Left renal pelvis (tissue), 4 donors: ENCODE measurements at regions not wholly inside any gene's neighbourhood (a gene's known extent, or its start where the extent isn't known, plus 50 kb on each side); places are given as distances from the start of the nearest gene placed in this dataset.

Experiments
- DNase-seq, 4 donors: peaks; one replicate each; pipeline ENCODE4 v3.0.0-alpha.2; 2013; ENCODE audit warnings: low read depth in 4 of 4, low spot score in 3 of 4

DNA sequence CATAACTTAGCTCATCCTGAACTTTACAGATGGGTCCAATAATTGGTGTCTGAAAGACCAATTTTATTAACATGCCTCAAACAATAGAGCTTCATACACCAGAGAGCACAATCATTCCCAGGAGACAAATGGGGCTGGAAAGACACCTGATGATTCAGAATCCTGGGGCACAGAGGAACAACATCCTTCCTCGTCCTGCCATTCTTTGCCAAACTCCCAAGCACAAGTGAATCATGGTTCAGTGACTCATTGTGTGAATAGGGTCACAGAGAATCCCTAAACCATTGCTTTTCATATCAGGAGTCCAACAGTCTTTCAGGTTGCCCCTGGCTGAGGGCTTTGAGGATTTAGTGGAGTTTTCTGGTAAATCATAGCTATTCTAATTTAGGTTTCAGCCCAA lies 266.4 kb upstream of the BMP2 start:
- DNase-seq, result no peak

DNA sequence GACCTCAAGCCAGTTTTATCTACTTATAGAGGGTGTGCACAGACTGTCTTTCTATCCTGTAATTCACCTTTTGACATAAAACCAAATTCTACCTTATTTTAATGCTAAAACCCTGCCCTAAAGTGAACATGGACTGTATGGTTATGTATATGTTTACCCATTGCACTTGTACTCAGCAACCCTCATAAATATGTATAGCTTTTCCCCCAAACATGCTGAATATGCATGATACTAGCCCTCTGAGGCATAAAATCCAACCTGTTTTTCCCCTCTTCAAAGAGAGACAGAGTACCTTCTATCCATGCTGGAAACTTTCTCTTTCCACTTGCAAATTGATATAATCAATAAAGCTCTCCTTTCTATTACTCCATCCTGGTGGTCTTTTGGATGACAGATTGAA lies 267.9 kb upstream of the BMP2 start:
- DNase-seq, result no peak

DNA sequence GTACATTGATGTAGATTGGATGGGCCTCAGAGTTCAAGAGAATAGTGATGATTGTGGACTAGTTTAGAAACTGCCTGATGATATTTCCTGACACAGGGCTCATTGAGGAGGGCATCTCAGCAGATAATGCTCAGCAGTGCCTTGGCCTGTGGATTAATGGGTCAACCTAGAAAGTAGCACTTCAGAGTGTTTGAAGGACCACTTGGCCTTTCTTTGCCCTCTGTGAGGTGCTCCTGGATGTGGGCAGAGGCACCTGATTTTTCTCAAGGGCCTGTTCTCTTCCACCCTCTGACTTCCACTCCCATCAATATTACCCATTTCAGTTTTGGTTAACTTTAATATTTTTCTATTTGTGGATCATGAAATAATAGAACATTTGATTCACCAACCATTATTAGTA lies 270.6 kb upstream of the BMP2 start:
- DNase-seq, result no peak

DNA sequence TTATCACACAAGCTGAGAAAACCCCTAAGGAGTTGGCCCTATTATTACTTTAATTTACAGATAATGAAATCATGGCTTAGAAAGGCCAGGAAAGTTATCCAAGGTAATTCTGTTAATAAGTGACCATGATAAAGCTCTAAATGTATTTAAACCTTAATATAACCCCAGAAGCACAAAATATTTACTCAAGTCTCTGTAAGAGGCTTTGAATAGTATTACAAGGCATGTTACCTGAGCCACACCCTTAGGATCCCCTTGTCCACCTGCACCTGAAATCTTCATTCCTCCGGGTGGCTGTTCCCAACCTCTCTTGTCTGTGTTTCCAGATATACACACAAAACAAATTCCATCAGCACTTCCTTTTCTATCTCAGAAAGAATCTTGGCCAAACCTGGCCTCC lies 271.6 kb upstream of the BMP2 start:
- DNase-seq, result no peak

DNA sequence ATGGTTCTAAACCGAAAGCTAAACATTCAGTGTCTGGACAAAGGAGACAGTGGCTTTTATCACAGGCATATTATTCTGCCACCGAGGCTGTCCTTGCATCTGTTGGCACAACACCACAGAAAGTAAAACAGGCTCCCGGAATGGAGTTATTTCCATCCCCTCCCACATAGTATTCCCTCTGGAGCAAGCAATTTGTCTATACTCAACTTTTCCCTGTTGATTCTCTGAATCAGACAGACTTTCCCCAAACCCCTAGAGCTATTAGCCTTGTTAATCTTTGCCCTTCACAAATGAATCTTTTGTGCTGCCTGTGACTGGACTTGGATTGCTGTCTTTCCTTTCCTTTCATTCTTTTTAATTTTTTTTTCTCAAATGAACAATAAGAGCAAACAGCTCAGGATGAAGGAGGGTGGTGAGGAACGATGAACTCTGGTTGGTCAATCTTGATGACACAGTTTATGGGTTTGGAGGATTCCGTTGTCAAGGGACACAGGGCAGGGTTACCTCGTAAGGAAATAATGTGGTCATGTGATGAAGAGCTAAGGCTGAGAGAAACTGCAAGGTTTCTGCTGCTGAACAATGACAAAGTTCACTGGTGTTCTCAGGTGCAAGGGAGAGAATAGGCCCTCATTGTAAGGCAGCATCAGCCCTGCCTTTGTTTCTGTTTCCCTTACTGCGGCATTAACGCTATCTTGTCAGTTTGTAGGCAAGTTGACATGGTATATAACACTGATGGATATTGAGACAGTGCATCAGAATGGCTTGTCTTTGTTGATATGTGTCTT lies 275.0 kb upstream of the BMP2 start:
- peak in 1 of 4 donors; percentile 5 for DNase-seq

DNA sequence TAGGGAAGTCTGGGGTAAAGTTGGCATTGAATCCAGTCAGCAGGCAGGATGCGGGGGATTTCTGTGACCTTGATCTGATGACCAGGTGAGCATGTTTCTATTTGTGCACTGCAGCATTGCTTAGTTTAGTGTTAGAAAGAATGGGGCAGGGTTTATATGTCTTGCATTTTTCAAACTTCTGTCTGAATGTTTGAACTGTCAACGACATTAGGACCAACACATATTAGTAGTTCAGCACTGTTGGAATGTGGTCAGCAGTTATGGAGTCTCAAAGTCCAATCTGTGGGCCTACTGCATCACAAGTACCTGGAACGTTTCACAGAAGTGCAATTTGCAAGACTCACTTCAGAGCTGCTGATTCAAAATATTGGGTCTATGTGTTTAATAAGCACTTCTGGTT lies 276.6 kb upstream of the BMP2 start:
- DNase-seq, result no peak

DNA sequence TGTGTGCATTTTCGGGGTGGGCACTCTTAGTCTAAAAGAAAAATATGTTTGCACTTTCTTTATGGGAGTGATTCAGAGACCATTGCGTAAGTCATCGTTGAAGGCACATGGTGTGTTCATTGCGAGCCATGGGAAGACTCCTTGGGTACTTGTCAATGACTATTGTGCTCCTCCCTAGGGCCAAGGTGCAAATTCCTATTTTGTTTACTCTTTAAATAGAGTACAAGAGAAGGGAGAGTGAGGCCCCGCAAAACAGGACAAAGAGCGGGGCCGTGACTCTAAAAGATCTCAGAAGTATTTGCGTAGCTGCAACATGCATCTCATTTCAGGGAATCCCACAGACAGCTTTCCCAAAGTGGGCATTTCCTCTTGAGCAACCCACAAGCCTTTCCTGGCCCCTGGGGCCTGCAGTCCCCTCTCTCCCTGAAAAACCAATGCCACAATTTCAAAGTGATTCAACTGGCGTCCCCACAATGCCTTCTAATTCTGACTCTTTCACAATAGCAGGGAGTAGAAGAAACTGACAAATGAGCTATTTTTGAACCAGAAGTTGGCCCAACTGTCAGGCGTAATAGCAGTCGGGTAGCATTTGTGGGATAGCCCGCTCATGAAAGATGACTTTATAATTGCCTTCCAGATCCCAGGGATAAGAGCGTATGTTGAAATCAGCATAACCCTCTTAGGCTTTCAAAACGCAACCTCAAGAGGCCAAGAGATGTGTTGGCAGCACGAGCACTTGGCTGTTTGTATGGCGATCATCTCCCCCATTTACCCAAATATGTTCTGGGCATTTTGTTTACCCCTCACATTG lies 277.9 kb upstream of the BMP2 start:
- no peak for DNase-seq

DNA sequence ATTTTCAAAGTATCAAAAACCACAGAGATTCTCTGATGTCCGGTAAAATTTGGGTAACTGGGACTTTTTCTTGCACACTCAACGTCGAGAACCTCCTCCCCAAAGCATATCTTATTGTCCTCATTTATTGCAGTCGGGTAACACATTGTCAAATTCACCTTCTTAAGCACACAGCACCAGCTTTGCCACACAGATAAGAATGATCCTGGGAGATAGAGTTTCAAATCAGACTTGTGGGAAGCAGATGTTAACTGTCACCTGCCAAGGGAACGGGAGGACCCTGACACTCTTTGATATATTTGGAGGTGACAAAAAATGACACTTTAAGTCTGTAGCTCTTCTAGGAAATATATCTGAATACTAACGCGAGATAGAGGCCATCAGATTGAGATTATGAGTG lies 282.1 kb upstream of the BMP2 start:
- DNase-seq, result no peak

DNA sequence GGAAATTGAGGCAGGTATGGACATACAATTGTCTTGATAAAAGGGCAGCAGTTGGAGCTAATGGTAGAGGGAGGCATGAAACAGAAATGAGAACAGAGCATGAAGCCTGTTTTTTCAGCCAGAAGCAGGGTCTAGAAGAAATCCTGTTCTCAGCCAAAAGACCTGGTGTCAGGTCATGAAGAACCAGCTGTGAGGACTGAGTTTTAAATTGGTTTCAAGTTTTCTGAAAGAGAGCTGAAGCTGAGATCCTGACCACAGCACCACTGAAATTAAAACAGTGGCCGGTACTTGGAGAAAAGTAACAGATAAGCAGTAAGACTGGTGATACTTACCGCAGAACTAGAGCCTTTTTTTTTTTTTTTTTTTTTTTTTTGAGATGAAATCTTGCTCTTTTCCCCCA lies 283.8 kb upstream of the BMP2 start:
- DNase-seq, result no peak

DNA sequence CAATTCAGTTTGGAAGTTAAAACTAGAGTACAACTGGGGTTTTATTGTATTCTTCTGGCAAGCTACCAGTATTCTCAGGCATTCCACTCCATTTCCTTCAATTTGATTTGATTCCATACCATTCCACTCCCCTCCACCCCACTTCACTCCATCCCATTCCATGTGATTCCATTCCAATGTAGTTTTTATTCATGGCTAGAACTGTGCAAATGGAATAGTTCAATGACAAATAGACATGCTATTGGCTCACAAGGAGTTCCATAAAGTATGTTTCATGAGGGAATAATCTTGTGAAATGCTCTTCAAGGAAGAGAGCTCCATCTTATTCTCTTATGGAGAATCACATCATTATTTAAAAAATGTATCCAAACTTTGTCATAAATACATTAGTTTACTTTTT lies 285.0 kb upstream of the BMP2 start:
- DNase-seq, result no peak

DNA sequence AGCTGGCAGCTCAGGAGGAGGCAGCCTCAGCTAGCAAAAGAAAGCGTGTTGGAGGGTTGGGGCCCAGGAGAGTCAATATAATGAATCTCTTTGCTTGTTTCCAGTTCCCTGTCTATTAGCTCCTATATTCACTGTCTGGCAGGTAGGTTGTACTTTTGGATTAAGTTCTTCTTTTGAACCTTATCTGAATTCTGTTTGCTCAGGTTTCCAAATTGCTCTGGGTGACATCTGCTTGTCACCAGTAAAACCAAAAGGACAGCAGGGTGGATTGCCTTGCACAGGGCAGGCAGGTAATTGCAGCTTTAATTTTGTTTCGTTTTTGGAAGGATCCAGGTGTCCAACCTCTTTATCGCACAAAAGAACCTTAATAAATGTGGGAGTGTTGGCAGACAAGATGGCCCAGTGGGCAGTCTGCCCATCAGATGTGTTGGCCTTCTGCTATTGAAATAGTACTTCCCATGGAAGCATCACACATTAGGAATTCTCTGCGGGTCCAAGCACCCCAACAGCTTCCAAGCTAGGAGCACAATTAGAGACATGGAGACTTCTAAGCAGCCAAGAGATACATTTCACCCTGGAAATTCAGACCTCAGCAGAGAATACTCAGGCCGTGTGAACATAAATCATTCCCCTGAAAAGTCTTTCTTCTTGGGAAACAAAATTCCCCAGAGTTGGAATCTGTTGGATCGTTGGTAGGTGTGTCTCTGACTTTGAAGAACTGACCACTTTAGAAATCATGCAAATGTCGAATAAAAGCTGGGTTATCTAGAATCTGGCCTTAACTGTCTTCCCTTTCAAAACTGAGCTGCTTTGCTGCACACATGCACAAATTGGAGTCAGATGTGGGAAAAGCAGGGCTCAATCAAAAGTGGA lies 286.9 kb upstream of the BMP2 start:
- DNase-seq, result no peak

DNA sequence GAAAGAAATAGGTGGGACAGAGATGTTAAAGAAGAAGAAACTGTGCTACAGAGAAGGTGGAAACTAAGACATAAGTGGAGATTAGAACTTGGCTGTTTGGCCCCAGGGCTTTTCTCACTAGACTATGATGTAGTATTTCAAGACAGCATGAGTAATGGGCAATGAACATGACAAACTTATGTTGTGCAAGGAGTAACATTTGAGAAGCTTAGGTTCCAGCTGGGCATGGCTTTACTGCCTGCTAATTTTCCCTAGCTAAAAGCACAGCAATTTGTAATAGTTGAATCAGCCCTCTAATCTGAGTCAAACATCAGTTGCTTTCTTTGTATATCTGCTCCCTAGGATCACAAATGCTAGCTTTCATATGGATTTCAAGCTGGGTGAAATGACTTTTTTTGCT lies 294.3 kb upstream of the BMP2 start:
- no peak for DNase-seq

DNA sequence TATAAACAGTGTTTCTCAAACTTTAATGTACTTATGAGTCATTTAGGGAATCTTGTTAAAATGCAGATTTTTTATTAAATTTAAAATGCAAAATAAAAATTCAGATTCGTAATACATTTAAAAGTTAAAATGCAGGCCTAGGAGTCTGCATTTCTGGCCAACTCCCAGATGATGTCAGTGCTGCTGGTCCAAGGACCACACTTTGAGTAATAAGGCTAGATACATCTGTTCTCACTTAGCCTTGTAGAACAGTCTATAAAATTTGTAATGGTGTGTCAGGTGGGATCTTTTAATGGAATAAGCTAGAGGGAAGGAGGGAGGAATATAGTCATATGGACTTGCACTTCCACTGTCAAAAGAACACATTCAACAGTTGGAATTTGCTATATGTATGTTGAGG lies 295.6 kb upstream of the BMP2 start:
- DNase-seq, result no peak

DNA sequence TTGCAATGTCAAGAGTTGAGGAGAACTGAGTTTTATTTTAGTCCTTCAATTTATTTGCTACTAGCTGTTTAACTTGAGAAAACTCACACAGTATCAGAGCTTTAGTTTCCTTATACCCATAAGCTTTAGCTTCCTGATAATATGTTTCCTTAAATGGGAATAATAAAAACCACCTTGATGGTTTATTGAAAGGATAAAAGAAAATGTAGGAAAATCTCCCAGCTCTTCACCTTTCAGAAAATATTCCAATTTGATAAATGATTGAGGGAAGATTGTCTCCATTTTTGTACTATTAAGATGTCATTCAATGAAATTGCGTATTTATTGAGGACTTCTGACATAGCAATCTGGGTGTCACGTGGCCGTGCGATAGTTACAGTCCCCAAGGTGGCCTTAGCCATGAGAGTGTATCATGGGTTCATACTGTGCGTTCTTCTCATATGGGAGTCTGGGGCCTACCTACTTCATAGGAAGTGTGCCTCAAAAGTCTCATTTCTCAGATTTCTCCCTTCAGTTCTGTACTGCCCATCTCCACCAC lies 296.3 kb upstream of the BMP2 start:
- DNase-seq, result no peak

DNA sequence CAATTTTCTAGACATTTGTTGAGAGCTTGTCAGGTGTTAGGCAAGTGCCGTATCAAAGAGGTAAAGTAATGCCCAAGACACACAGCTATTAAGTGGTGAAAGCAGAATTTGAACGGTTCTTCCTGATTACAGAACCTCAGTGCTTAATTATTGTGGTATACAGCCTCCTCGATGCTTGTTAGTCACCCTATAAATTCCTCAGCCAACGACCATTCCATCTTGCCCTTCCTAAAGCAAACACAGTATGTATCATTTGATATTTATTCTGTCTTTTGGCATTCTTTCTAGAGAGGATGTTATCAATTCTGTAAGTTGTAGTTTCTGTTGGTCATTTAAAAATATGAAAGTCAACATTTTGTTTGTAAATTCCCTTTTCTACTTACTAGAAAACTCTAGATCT lies 297.8 kb upstream of the BMP2 start:
- no peak for DNase-seq

DNA sequence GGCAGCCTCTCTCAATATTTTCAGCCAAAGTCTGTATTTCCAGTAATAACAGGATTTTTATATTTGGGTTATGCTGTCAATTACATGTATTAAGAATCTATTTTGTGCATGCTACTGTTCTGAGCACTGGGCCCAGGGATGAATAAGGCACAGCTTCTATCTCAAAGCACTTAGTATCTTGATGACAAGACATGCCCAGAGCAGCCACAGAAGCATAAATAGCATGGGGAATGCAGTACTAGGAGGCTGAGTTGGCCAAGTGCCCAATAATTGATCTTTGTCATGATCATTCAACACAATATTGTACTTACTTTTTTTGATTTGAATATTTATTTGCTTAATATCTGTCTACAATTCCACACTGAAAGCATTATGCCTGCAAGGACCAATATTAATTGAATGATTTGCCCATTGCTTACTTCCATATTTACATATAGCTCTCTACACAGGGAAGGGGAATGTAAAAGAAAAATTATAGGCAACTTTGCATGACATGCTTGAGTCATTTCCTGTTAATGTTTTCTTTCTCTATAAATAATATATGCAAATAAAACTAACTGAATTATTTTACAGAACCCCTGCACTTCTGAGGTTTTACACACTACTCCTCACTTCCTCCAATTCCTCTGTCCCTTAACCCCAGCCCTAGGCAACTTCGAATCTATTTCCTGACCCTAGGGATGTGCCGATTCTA lies 298.9 kb upstream of the BMP2 start:
- no peak for DNase-seq

DNA sequence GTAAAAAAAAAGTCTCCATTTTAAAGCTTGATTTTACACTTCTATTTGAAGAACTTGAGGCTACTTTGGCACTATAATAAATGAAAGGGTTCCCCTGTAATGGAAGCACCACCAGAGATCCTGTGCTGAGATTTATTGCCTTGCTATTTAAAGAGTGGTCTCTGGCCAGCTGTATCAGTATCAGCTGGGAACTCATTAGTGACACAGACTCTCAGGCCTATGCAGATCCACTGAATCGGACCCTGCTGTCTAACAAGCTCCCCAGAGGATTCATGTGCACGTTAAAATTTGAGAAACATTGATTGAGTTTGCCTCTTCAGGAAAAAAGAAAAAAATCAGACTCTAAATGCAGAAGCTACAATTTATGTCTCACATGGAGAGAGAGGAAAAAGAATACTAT lies 299.9 kb upstream of the BMP2 start:
- no peak for DNase-seq

DNA sequence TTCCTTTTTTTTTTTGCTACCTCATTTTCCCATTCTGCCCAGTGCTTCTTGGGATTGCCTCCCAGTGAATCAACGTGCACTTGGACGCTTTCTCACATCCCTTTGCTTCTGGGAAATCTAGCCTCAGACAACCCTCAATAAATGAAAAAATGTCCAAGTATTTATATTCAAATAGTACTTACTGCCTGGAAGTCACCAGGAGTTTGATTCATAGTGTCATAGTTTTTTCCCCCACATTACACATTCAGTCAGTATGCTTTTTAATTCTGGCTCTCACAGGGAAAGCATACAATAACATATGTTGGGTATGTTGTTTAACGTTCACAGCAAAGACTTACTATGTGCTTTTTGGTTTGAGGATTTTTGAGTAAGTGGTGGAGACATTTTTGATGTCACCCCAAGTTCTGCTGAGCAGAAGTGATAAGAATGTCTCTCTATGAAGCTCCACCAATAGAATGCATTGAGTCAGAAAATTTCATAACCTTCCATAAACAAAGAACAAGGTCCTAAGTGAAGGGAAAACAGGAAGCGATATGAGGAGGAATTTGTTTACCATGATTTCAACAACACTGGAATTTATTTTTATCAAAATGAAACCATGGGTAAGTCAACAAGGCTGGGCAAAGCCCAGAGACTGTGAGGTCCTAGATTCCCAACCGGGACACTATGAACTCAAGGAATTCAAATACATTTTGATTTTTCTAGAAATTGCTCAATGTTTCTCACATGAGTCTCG lies 301.2 kb upstream of the BMP2 start:
- no peak for DNase-seq

DNA sequence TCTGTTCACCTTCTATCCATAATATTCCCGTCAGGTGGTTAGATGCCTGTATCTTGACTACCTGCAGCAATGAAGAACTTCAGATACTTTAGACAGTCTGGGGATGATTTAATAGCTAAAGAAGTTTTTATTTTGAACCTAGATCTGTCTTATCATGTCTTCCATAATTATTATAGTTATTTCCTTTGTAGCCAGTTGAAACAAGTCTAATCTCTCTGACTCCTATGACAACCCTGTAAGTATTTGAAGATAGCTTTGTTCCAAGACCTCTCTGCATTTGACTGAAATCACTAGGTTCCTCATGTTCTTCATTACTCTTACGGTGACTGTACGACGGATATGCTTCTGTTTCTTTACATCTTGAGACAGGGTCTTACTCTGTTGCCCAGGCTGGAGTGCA lies 316.6 kb upstream of the BMP2 start:
- DNase-seq, result no peak

DNA sequence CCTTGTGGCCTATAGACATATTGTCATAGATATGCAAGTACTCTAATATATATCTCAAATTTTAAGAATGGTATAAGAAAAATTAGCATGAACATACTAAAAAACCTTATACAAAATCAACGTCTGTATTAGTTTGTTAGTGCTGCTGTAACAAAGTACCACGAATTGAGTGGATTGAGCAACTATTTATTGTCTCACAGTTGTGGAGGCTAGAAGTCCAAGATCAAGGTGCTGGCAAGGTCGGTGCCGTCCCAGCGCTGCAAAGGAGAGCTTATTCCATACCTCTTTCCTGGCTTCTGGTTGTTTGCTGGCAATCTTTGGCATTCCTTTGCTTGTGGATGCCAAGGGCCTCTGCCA lies 317.6 kb upstream of the FERMT1 start:
- no peak for DNase-seq
